ENCODE measurements at regions not wholly inside any gene's neighbourhood (a gene's known extent, or its start where the extent isn't known, plus 50 kb on each side); places are given as distances from the start of the nearest gene placed in this dataset.

DNA sequence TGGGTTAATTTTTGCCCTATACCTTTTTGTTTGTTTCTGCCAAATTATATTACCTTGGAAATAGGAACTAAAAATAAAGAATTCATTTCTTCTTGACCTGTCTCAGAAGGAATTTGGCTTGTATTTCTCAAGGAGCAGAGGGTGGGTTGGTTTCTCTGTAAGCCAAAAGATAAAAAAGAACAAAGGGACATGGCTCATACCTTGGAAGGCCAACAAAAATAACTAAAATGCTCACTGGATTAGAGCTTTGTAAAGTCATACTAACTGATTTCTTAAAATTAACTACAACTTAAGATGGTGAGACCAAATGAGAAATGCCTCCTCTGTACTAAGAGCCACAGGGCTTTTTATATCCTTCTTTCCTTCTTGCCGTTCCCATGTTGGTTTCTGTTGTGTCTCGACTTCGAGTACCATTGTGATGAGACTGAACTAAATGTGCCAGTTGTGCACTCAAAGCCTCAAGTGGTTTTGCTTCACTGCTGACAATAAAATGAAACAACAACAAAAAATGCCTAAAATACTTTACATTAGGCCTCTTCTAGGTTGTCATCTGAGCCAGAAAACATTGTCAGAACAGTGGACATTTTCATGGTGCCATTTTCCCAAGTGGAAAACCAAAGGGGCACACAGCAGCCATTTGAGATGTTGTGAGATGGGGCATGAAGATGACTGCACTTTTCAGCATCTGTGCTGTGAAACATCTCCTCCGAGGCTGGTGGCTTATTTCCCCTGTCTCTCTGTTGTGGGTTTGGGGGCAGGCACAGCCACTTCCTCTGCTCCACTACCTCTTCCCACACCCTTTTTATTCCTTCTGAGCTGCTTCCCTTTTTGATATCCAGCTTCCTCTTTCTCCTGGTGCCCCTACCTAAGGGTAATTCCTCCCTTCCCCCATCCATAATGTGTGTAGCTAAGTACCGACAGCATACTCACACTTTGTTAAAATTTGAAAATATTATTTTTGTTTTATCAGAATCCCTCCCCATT lies 51.8 kb upstream of the AGR3 start:
- no peak for DNase-seq (ENCODE audit: low spot score)
- in situ Hi-C loops (cut with MboI; ENCODE audit: low sequenced_read_pairs, unreplicated experiment): no loop called here

DNA sequence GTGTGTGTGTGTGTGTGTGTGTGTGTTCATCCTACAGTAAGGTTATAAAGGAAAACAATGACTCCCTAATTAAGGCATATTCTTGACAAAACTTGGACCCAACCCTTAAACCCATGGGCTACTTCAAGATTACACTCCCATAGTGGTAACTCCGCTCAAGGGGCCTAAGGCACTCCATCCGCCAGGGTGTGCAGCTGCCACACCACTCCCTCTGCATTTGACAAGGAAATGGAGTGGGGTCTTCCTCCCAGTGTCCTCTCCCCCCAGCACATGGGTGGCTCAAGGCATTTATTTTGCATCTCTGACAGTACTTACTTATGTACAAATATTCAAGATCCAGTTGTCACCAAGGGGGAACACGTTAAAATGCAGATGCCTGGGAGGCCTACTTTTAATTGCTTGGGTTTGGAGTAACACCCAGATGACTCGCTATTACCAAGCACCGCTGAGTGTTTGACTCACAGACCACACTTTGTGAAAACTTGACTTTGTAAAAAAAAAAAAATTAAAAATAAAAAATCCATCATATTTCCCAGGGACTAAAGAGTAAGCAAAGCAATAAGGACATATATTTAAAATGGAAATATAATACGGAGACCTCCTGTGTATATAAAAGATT lies 53.0 kb upstream of the AGR3 start:
- in situ Hi-C loops (cut with MboI; ENCODE audit: low sequenced_read_pairs, unreplicated experiment): no loop called here
- TF ChIP-seq, protein P1, sequence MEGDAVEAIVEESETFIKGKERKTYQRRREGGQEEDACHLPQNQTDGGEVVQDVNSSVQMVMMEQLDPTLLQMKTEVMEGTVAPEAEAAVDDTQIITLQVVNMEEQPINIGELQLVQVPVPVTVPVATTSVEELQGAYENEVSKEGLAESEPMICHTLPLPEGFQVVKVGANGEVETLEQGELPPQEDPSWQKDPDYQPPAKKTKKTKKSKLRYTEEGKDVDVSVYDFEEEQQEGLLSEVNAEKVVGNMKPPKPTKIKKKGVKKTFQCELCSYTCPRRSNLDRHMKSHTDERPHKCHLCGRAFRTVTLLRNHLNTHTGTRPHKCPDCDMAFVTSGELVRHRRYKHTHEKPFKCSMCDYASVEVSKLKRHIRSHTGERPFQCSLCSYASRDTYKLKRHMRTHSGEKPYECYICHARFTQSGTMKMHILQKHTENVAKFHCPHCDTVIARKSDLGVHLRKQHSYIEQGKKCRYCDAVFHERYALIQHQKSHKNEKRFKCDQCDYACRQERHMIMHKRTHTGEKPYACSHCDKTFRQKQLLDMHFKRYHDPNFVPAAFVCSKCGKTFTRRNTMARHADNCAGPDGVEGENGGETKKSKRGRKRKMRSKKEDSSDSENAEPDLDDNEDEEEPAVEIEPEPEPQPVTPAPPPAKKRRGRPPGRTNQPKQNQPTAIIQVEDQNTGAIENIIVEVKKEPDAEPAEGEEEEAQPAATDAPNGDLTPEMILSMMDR (IDR thresholded peaks at IDR 0.05; ENCODE audit: borderline replicate concordance, control extremely low read depth, extremely low read depth, insufficient read depth, missing control alignments): no peak
- no peak for DNase-seq (ENCODE audit: low spot score)

More for the DNA sequence above, 51.8 kb upstream of the AGR3 start:
- TF ChIP-seq, protein P1 (IDR thresholded peaks at IDR 0.05; ENCODE audit: borderline replicate concordance, control extremely low read depth, extremely low read depth, insufficient read depth, missing control alignments): no peak

GRCh38 chr7:16935341-16935735 lies 53.6 kb upstream of the AGR3 start:
- TF ChIP-seq, protein P1 (IDR thresholded peaks at IDR 0.05; ENCODE audit: borderline replicate concordance, control extremely low read depth, extremely low read depth, insufficient read depth, missing control alignments): no peak
- in situ Hi-C loops (cut with MboI; ENCODE audit: low sequenced_read_pairs, unreplicated experiment): no loop called here
- DNase-seq (ENCODE audit: low spot score): no peak

DNA sequence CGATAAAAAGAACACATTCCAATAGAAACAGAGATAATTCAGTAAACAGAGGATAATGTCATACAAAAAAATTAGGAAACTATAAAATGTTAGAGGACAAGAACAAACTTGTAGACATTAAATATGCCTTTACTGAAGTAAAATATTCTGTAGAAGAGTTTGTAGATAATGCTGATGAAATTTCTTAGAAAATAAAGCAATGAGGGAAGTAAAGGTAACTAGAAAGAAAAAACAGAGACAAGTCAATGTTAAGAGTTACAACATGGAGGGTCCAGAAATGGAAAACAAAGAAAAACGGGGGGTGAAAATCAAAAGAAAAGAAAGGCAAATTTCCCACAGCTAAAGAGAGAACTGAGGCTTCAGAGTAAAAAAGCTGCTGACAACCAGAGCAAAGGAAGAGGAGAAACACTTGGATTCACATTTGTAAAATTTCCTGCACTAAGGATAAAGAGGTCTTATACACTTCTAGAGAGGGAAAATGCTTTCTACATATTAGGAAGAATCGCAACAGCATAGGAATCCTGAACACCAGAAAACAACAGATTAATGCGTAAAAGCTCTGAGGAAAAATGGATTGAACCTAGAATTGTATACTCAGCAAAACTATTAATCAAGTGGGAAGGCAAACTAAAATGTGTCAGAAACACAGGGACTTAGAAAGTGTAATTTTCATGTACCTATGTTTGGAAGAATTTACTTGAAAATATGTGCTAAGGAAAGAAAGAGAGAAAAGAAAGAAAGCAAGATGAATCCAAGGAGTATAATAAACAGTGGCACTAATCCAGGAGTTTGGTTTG lies 55.0 kb upstream of the AGR3 start:
- in situ Hi-C loops (cut with MboI; ENCODE audit: low sequenced_read_pairs, unreplicated experiment): no loop called here
- TF ChIP-seq, protein P1 (IDR thresholded peaks at IDR 0.05; ENCODE audit: borderline replicate concordance, control extremely low read depth, extremely low read depth, insufficient read depth, missing control alignments): no peak
- no peak for DNase-seq (ENCODE audit: low spot score)

- TF ChIP-seq, protein P1 (IDR thresholded peaks at IDR 0.05; ENCODE audit: borderline replicate concordance, control extremely low read depth, extremely low read depth, insufficient read depth, missing control alignments): no peak
- DNase-seq (ENCODE audit: low spot score): no peak
- in situ Hi-C loops (cut with MboI; ENCODE audit: low sequenced_read_pairs, unreplicated experiment): no loop called here
These were observed 57.4 kb upstream of the AGR3 start for GRCh38 chr7:16939161-16939560.

DNA sequence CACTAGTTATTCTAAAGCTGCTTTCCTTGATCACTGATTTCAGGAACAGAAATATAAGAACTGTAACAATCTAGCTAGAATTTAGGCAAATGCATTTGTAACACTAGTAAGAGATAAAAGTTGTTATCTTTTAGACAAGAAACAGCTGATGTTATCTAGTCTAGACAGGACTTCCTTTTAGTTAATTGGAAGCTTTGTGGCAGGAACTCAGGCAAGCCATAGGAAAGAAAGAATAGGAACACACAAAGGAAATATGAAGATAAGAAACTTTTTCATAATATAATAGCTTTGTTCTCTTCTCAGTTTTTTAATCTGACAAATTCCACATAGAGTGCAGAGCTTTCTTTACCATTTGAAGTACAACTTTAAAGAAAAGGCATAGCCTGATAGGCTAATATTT lies 59.0 kb upstream of the AGR3 start:
- TF ChIP-seq, protein P1 (IDR thresholded peaks at IDR 0.05; ENCODE audit: borderline replicate concordance, control extremely low read depth, extremely low read depth, insufficient read depth, missing control alignments): no peak
- in situ Hi-C loops (cut with MboI; ENCODE audit: low sequenced_read_pairs, unreplicated experiment): no loop called here
- no peak for DNase-seq (ENCODE audit: low spot score)
